ENCODE measurements at regions not wholly inside any gene's neighbourhood (a gene's known extent, or its start where the extent isn't known, plus 50 kb on each side); places are given as distances from the start of the nearest gene placed in this dataset.

DNA sequence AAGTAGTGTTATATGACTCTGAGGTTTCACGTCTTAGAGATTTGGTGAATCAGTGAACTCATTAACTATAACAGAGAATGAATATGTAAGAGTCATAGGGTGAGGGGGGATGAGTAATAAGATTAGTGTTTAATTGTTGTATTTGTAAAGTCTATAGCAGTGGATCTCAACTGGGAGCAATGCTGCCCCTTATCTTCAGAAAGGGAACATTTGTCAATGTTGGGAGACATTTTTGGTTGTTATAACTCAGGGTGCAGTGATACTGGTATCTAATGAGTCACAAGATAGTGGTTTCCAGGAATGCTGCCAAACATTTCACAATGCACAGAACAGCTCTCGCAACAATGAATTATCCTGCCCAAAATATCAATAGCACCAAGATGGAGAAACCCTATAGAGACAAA, 1193.7 kb downstream of the GALC start:
- TF ChIP-seq, protein P1, sequence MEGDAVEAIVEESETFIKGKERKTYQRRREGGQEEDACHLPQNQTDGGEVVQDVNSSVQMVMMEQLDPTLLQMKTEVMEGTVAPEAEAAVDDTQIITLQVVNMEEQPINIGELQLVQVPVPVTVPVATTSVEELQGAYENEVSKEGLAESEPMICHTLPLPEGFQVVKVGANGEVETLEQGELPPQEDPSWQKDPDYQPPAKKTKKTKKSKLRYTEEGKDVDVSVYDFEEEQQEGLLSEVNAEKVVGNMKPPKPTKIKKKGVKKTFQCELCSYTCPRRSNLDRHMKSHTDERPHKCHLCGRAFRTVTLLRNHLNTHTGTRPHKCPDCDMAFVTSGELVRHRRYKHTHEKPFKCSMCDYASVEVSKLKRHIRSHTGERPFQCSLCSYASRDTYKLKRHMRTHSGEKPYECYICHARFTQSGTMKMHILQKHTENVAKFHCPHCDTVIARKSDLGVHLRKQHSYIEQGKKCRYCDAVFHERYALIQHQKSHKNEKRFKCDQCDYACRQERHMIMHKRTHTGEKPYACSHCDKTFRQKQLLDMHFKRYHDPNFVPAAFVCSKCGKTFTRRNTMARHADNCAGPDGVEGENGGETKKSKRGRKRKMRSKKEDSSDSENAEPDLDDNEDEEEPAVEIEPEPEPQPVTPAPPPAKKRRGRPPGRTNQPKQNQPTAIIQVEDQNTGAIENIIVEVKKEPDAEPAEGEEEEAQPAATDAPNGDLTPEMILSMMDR (IDR thresholded peaks at IDR 0.05) = no peak

DNA sequence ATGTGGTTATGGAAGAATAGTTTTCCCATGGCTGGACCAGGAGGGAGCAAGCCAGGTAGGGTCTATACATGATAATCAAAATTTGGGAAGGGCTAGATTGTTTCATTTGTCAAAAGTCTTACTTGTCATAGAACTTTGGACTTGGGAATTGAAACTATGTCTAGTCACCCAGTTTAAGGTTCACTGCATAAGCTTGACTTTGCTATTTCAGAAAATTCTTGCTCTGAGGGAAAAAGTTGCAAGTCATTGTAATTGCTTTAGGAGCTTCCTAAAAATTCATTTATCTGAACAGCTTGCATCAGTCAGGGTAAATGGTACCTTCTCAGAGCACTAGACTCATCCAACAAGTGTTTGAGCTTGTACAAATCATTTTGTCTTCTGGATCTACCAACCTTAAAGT, 1194.7 kb downstream of the GALC start:
- TF ChIP-seq, protein P1 (IDR thresholded peaks at IDR 0.05) = no peak

DNA sequence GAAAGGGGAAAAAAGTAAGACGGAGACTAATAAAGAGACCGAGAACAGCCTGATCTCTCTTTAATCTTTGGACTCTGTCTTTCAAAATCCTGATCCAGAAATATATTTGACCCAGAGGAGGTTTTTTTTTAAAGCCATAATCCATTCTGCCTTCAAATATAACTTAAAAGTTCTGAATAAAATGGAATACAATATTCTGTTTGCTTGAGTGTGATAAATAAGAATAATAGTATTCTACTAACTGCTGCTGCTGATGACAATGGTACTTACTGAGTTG, 1196.0 kb downstream of the GALC start:
- TF ChIP-seq, protein P1 (IDR thresholded peaks at IDR 0.05) = no peak

DNA sequence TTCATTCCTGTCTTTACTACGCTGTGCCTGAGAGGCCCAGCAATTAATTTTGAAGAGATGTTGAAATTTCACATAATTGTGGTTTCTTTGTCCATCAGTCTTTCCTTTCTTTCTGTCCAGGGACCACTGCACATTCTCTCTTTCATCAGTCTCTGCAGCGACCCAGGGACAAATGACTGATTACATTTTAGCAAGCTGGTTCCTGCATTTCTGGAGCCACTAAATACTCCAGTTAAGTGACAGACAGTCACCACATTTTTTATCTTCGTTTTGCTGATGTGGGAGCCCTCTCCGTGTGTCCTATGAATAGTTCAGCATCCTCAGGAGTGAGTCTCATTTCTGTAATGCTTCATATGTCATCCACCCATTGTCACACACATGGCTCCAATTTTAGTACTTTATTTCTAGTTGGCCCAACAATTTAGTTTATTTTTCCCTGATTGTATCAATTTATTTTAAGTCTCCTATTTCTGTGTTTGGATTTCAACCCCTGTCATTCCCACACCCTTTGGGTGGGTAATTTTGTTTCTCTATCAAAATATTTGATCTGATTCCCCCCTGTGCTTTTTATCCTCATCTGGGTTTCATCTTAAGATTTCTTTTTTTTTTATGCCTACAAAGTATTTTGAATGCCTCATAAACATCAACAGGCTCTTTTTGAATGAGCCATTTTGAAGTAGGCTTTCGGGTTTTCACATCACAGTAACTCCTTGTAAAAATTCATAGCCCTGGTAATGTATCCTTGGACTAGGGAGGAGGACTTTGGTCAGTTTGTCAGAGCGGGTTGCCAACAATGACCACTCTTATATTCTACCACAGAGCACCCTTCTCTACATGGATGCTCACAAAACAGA, 1196.5 kb downstream of the GALC start:
- TF ChIP-seq, protein P1 (IDR thresholded peaks at IDR 0.05) = no peak

DNA sequence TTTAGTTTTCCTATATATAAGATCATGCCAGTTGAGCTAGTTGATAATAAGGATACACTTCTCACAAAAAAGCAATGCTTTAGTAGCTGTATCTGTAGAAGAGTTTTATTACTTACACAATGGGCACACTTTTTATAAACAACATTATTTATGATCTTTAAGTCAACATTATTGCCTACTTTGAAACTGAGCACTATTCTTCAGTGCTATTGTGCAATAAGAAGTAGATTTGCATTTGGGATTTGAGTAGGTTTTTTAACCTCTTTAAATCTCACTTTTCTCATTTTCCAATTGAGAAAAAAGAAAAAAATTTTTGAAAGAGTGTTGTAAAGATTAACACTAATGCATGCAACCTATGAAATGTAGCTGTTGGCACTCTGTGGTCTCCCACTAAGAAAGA, 1198.3 kb downstream of the GALC start:
- TF ChIP-seq, protein P1 (IDR thresholded peaks at IDR 0.05) = no peak

DNA sequence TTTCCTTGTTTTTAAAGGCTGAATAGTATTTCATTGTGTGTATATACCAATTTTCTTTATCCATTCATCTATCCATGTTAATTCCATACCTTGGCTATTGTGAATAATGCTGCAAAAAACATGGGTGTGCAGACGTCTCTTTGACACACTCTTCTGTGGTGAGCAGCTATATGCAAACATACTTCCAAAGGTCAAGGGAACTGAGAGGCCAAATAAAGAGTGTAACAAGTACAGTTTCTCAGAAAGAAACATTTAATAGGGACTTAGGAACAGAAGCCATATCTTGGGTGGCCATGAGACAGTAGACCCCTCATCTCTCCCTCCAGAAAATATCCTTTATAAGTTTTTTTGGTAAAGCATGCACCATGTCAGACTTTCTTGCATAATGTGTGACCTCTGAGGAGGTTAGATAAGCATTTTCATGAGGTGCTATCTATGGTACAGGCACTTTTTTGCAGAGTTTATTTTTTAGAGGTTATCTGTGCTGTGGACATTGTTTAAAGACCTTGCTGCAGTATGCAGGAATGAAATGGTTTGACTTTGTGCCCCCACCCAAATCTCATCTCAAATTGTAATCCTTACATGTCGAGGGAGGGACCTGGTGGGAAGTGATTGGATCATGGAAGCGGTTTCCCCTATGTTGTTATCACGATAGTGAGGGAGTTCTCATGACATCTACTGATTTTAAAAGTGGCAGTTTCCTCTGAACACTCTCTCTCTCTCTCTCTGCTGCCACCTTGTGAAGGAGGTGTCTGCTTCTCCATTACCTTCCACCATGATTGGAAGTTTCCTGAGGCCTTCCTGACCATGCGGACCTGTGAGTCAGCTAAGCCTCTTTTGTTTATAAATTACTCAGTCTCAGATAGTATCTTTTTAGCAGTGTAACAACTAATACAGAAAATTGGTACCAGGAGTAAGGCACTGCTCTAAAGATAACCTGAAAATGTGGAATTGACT, 1202.3 kb downstream of the GALC start:
- TF ChIP-seq, protein P1 (IDR thresholded peaks at IDR 0.05) = no peak

DNA sequence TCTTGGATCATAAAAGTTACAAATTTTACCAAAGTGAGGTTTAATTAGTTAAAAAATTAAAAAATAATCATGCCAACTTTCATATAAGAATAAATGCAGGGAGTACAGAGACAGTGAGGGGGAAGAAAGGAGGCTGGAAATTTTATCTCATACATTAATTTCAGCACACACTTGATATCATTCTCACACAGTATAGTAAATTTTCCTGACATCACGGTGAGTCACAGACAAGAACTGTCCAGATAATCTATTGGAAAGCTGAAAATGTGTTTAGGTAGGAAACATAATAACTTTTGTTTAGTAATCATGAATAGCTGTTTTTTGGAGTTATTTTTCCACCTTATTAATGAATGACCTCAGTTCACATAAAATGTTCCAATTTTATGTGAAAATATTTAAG, 1204.8 kb downstream of the GALC start:
- TF ChIP-seq, protein P1 (IDR thresholded peaks at IDR 0.05) = no peak

All from LNCAP (cell line).